ENCODE measurements at regions not wholly inside any gene's neighbourhood (a gene's known extent, or its start where the extent isn't known, plus 50 kb on each side); places are given as distances from the start of the nearest gene placed in this dataset.

- Histone ChIP-seq H3K9me3 (ENCODE audit: control insufficient read depth, insufficient read depth, low read length) (peaks cover 5% of the 10 kb centered on the region; the same call in 1 of the 2 replicates), H3K23ac (ENCODE audit: low read depth, low read length) (no peak overlapping the region), H4K91ac (ENCODE audit: insufficient read depth, low read depth, low read length) (no peak overlapping the region), H3K4me1 (ENCODE audit: control insufficient read depth, insufficient read depth, low read length) (no peaks in the 10 kb centered on the region), H2BK5ac (ENCODE audit: low read depth, low read length, poor library complexity, severe bottlenecking) (no peak overlapping the region), H3K4me3 (ENCODE audit: insufficient read depth, low read depth, low read length) (no peak overlapping the region), H2AK5ac (ENCODE audit: low read depth, low read length) (no peak overlapping the region), H2BK20ac (ENCODE audit: low read depth, low read length) (no peak overlapping the region), H4K20me1 (ENCODE audit: insufficient read depth, low read length) (no peaks in the 10 kb centered on the region), H3K14ac (replicated peaks; ENCODE audit: low read depth, low read length) (no peak overlapping the region), H4K5ac (ENCODE audit: low read depth, low read length) (no peak overlapping the region), H3K9ac (ENCODE audit: low read depth, low read length) (no peak overlapping the region), H3K27ac (ENCODE audit: insufficient read depth, low read length) (no peak overlapping the region), H2AFZ (replicated peaks; ENCODE audit: low read length, poor library complexity) (no peak overlapping the region), H2BK15ac (ENCODE audit: low read depth, low read length) (no peak overlapping the region), H3K9me1 (ENCODE audit: insufficient read depth, low read length) (no peaks in the 10 kb centered on the region), H3K4me2 (ENCODE audit: low read depth, low read length) (no peak overlapping the region), H2AK9ac (replicated peaks; ENCODE audit: low read depth, low read length, poor library complexity) (no peak overlapping the region), H3K36me3 (ENCODE audit: control insufficient read depth, insufficient read depth, low read length) (no peaks in the 10 kb centered on the region), H3K18ac (ENCODE audit: low read depth, low read length) (no peak overlapping the region), H3K79me1 (ENCODE audit: low read depth in 1 of 2, low read length in 2 of 2) (no peaks in the 10 kb centered on the region), H4K8ac (ENCODE audit: low read depth in 2 of 2, low read length in 2 of 2) (no peak overlapping the region), H3K4ac (ENCODE audit: low read depth, low read length) (no peak overlapping the region), H3K56ac (ENCODE audit: extremely low read depth, insufficient read depth, low read length) (no peak overlapping the region), H2BK120ac (ENCODE audit: low read depth, low read length) (no peak overlapping the region), H3K27me3 (ENCODE audit: control insufficient read depth, insufficient read depth, low read length) (no peaks in the 10 kb centered on the region)
- no CpG with 5 or more reads among the region's 6 CpGs for WGBS, 2 experiments (ENCODE audit: extremely low coverage in 2 of 2, insufficient read length in 1 of 2)
- CTCF ChIA-PET = interaction anchor here (0.6 to 0.7 kb wide), 2 partner anchors 8 to 221 kb away, joined by 3 to 4 read pairs; no protein-coding TSS in a partner anchor
- BruUV-seq (replicated peaks) = no TSS peak
- dilution Hi-C loops (cut with HindIII; ENCODE audit: low sequenced_read_pairs, unreplicated experiment) = no loop called here
- in situ Hi-C loops (cut with MboI; ENCODE audit: low sequenced_read_pairs) = no loop called here
- POLR2A ChIA-PET (ENCODE audit: unreplicated experiment) = no interaction called here
- DNase-seq (no peak), ATAC-seq (ENCODE audit: low read depth) (no peak)
- intact Hi-C loops (cut with micrococcal nuclease) = no loop called here
- TF ChIP-seq RCOR1 (IDR thresholded peaks at IDR 0.05; ENCODE audit: insufficient replicate concordance, low read length) = no peak
- TF ChIP-seq SMC3 (IDR thresholded peaks at IDR 0.05; ENCODE audit: low read depth, low read length) = no peak
- no peak for TF ChIP-seq USF2 (IDR thresholded peaks at IDR 0.05; ENCODE audit: low read depth, low read length)
- TF ChIP-seq MXI1 (IDR thresholded peaks at IDR 0.05; ENCODE audit: borderline replicate concordance, low read depth, low read length) = no peak
- no peak for TF ChIP-seq NFE2L2 (IDR thresholded peaks at IDR 0.05; ENCODE audit: low read depth, low read length)
- no peak for TF ChIP-seq CTCF (conservative IDR thresholded peaks at IDR 0.05; ENCODE audit: low read depth, low read length)
- TF ChIP-seq FOS (IDR thresholded peaks at IDR 0.05; ENCODE audit: low read depth, low read length) = no peak
- no peak for TF ChIP-seq MAZ (IDR thresholded peaks at IDR 0.05; ENCODE audit: borderline replicate concordance, low read depth, low read length)
- no peak for TF ChIP-seq RAD21 (IDR thresholded peaks at IDR 0.05; ENCODE audit: low read length)
- no peak for TF ChIP-seq ELK1 (IDR thresholded peaks at IDR 0.05; ENCODE audit: borderline replicate concordance, low read depth, low read length)
- TF ChIP-seq POLR2A (IDR thresholded peaks at IDR 0.05; ENCODE audit: low read depth, low read length) = no peak
- TF ChIP-seq MAFK (IDR thresholded peaks at IDR 0.05; ENCODE audit: low read depth, low read length) = no peak
Measured at GRCh38 chr7:138324941-138325340, 135.1 kb upstream of the TRIM24 start.

Measured in IMR-90 (cell line).